NCI-H526 (cell line): ENCODE measurements at regions not wholly inside any gene's neighbourhood (a gene's known extent, or its start where the extent isn't known, plus 50 kb on each side); places are given as distances from the start of the nearest gene placed in this dataset.
A peak's percentile ranks its signal among the peaks of the same experiment; 100 is the strongest.
"Not testable (repeated sequence)": the region's sequence is repeated elsewhere in the genome, so short reads cannot be mapped to it uniquely, and the experiment has no call there.

ENCODE experiments used
- DNase-seq, 2 experiments: peaks; one replicate each; lab custom pipeline; 2025; lab: John Stamatoyannopoulos, UW

DNA sequence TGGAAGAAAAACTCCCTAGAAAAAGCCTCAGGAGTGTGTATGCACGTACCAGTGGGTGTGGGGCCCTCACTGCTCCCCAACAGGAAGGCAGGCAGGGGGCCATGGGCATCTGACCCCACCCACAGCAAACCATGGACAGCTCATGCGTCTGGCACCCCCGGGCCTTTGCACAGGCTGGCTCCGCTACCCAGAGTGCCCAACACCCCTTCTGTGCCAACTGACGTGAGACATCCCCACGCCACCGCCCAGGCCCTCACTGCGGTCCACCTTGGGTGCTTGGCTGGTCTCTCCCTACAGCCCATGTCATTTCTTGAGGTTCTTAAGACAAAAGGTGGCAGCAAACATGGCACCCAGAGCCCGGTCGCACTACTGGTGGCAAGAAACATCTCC is 91.4 kb downstream of the NCOR2 start:
- DNase-seq = no peak

- DNase-seq = no peak
Measured at GRCh38 chr12:124475295-124476010, 92.0 kb downstream of the NCOR2 start.

- DNase-seq = no peak
Measured at GRCh38 chr12:124474709-124475108, 92.7 kb downstream of the NCOR2 start.

- DNase-seq = no peak
Measured at GRCh38 chr12:124472690-124473279, 94.6 kb downstream of the NCOR2 start.

DNA sequence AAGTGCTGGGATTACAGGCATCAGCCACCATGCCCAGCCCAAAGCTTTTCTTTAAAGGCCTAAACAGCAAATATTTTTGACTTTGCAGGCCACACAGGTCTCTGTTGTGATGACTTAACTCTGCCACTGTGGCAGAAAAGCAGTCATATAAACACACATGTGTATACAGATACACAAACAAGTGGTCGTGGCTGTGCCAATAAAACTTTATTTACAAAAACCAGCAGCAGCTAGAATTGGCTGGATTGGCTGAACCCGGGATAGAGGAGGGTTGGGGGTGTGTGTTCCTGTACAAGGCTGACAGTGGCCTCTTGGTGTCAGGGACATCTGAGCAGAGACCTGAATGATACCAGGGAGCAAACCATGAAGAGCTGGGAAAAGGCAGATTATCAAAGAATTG is 95.6 kb downstream of the NCOR2 start:
- no peak for DNase-seq

- no peak for DNase-seq
Measured at GRCh38 chr12:124470806-124471205, 96.6 kb downstream of the NCOR2 start.

GRCh38 chr12:124470139-124470538 is 97.3 kb downstream of the NCOR2 start:
- DNase-seq = no peak

DNA sequence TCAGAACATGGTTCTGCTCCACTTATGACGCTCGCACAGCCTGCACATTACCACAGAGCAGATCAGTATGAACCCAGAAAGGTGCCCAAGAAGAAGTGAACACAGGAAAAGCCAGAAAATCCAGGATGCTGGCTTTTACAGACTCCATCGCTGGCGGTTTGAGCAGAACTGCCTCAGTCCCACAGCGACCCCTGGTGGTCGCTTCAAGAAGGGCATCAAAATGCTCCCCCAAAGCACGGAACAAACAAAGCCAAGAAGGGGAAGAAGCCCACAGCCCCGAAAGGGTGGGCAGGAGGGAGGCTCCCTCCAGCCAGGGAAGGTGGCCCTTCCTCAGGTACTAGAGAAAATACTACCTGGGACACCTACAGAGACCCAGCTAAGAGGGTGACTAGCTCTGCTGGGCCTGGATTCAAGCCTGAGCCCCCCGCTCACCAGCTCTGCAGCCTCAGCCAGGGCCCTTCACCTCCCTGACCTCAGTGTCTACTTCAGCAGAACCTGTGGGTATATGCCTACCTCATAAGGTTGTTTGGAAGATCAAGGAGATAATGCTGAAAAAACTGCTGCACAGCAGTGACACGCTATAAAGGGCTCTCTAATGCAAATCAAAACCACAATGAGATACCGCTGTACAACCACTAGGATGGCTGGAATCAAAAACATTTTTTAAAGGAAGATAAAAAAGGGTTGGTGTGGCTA is 98.1 kb downstream of the NCOR2 start:
- peak in 1 of 2 experiments; percentile 17 for DNase-seq

GRCh38 chr12:124467549-124467948 is 99.9 kb downstream of the NCOR2 start:
- DNase-seq = not testable (repeated sequence)

DNA sequence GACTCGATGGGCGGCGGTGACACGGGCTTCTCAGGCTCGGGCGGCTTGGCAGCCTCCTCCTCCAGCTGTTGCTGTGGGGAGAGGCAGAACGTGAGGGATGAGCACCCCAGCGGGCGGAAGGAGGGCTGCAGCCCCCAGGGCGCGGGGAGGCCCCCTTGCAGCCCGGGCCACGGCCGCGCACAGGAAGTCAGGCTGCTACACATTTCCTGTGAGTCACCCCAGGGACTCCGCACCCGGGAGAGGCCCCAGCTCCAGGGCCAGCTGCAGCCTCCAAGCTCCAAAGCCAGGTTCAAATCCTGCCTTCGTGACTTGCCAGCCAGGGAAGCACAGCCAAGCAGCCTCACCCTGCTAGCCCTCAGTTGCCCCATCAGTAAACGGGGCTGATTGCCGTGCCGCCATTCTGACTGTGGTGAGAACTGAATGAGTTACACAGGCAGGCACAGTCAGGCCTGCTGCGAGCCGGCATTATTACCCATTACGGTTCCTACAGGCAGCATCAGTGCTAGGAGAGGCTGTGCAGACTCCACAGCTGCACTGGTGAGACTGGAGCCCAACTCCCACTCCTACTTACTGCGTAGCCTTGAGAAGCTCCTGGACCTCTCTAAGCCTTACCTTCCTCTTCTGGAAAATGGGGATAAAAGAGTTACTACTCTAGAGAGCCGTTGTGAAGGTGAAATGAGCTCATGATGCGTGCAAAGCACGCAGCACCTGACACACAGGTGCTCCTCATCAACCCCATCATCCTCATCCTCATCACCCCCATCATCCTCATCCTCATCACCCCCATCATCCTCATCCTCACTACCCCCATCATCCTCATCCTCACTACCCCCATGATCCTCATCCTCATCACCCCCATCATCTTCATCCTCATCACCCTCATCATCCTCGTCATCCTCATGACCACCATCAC is 100.9 kb downstream of the NCOR2 start:
- DNase-seq = no peak

DNA sequence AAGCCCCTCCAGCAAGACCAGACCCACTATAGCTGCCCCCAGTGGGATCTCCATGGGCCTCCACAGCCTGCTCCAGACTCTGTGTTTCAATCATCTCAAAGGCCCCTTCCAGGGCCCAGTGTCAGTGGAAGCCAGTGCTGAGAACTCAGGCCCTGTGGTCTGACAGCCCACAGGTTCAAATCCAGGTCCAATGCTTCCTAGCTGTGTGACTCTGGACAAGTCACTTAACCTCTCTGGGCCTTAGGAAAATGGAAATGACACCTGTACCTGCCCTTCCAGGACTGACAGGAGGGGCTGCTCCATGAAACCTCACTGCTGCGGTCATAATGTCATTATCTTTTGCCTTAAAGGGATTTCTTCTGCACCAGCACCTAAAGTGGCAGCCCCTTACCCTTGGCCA is 101.9 kb downstream of the NCOR2 start:
- DNase-seq = no peak

GRCh38 chr12:124464830-124465229 is 102.6 kb downstream of the NCOR2 start:
- no peak for DNase-seq

- no peak for DNase-seq
Measured at GRCh38 chr12:124464062-124464461, 103.3 kb downstream of the NCOR2 start.

DNA sequence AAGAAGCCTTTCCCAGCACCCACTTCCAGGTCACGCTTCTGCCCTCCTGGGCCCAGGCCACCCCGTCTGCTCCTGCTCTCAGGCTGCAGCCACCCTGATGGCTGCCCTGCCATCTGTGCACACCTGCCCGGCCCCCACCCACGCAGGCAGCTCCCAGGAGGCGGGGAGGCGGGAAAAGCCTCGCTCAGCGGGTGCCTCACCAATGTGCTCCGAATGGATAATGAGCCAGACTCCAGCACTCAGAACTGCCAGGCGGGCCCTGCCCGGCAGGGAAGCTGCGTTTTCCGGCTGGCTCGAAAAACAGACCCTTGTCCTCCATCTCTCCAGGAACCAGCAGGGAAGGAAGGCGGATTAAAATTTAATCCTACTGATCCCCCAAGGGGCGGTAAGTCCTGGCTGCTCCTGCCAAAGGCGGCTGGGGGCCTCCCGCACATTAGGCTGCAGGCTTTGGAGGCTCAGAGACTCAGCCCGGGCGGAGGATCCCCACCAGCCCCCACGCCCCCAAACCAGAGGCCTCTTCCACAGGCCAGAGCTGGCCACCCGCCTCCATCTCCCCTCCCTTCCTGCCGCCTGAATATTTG is 104.0 kb downstream of the NCOR2 start:
- peak; percentile 11 to 71 for DNase-seq

GRCh38 chr12:124462750-124463149 is 104.7 kb downstream of the NCOR2 start:
- DNase-seq = no peak

DNA sequence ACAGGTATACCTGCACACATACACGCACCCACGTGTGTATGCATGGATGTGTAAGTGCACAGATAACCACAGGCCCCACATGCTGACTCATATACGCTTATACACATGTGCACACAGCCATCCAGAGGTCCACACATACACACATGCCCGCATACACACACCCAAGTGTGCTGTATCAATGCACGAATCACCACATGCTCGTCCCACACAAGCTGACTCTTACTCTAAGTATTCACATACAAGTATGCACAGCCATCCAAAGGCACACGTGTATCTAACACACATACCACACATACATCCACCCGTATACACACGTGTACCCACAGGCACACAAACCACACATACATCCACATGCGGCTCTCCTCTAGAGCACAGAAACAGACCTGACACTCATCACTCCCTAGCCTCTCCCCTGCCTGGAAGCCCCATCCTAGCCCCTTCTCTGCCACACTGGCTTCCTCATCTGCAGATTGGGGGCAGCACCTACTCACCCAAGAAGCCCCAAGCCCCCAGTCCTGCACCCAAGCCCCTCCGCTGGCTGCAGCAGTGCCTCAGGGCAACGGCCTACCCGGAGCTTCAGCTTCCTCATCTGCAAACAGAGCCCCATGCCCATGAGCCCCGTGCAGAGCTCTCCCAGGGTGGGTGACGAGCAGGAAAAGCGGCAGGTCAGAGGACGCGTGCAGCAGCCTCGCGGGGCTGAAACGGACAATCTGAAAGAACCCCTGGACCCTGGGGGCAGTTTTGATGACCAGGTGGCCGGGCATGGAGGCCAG is 105.4 kb downstream of the NCOR2 start:
- DNase-seq = no peak

- DNase-seq = no peak
Measured at GRCh38 chr12:124461241-124461673, 106.2 kb downstream of the NCOR2 start.

DNA sequence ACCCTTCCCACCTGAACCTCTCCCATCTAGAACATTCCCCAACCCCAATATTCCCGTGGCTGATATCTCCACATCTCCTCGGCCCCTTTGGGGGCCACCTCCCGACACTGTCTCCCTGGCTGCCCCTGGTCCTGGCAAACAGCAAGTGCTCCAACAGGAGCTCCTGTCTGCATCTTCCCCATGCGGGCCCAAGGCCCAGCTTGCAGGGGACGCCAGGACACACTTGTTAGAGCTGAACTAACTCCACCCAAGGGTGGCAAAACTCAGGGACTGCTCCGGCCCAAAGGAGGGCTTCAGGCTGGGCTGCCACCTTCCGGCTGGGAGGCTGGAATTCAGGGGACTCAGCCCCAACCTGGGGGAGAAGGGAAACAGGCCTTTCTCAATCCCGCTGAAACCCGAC is 106.6 kb downstream of the NCOR2 start:
- DNase-seq = no peak

GRCh38 chr12:124459852-124460645 is 107.4 kb downstream of the NCOR2 start:
- DNase-seq = no peak
